GM12891 (cell line): ENCODE measurements at regions not wholly inside any gene's neighbourhood (a gene's known extent, or its start where the extent isn't known, plus 50 kb on each side); places are given as distances from the start of the nearest gene placed in this dataset.

Experiments used
- POLR2AphosphoS5 ChIP-seq: IDR thresholded peaks from 2 replicates; pipeline ENCODE4 v1.6.1; 2011; ENCODE audit warnings: low read depth, low read length, control low read depth
- TAF1 ChIP-seq: IDR thresholded peaks from 2 replicates; pipeline ENCODE4 v1.6.1; 2011; ENCODE audit warnings: low read depth, low read length, control low read depth

- TF ChIP-seq POLR2AphosphoS5 (no peak), TAF1 (no peak)
These were observed 71.6 kb upstream of the NECTIN1 start for GRCh38 chr11:119800619-119801018.
